ENCODE measurements at regions not wholly inside any gene's neighbourhood (a gene's known extent, or its start where the extent isn't known, plus 50 kb on each side); places are given as distances from the start of the nearest gene placed in this dataset.

GRCh38 chr22:27151407-27151806 is 494.0 kb downstream of the MIAT start:
- Histone ChIP-seq H3K4me1 (ENCODE audit: insufficient read depth, low read length) (no peaks in the 10 kb centered on the region), H3K27me3 (ENCODE audit: insufficient read depth, low read length) (no peaks in the 10 kb centered on the region), H3K4me3 (ENCODE audit: low read length in 2 of 2) (no peak overlapping the region), H3K27ac (ENCODE audit: low read depth, low read length) (no peak overlapping the region), H3K9me3 (ENCODE audit: control insufficient read depth in 1 of 2, low read length in 2 of 2) (no peaks in the 10 kb centered on the region), H3K36me3 (ENCODE audit: insufficient read depth, low read length) (no peaks in the 10 kb centered on the region)
- DNase-seq: no peak
- ChIA-PET POLR2A (ENCODE audit: partially characterized antibody) (no interaction called here), CTCF (ENCODE audit: partially characterized antibody) (interaction anchor here (0.7 kb wide), 1 partner anchor 1267 kb away, joined by 3 read pairs; no protein-coding TSS in a partner anchor)
- H3K27ac Mint-ChIP-seq: no peak overlapping the region
- no peak overlapping the region for H3K4me3 Mint-ChIP-seq
- H3K36me3 Mint-ChIP-seq: no peaks in the 10 kb centered on the region
- intact Hi-C loops (cut with micrococcal nuclease): no loop called here
- peaks cover 0 to 4% (median 2%) of the 10 kb centered on the region in 4 donors for H3K4me1 Mint-ChIP-seq
- peaks cover 0 to 19% (median 8%) of the 10 kb centered on the region in 8 donors for H3K9me3 Mint-ChIP-seq
- H3K27me3 Mint-ChIP-seq: peaks cover 15 to 26% of the 10 kb centered on the region in 2 donors

GRCh38 chr22:27152033-27152432 is 494.6 kb downstream of the MIAT start:
- Mint-ChIP-seq H3K27me3 (peaks cover 15 to 25% of the 10 kb centered on the region in 2 donors), H3K27ac (no peak overlapping the region), H3K36me3 (no peaks in the 10 kb centered on the region), H3K4me3 (no peak overlapping the region), H3K4me1 (peaks cover 0 to 4% (median 2%) of the 10 kb centered on the region in 4 donors), H3K9me3 (peaks cover 0 to 19% (median 8%) of the 10 kb centered on the region in 8 donors)
- H3K4me1 ChIP-seq (ENCODE audit: insufficient read depth, low read length): no peaks in the 10 kb centered on the region
- intact Hi-C loops (cut with micrococcal nuclease): no loop called here
- no peak overlapping the region for H3K27ac ChIP-seq (ENCODE audit: low read depth, low read length)
- H3K27me3 ChIP-seq (ENCODE audit: insufficient read depth, low read length): no peaks in the 10 kb centered on the region
- ChIA-PET POLR2A (ENCODE audit: partially characterized antibody) (no interaction called here), CTCF (ENCODE audit: partially characterized antibody) (no interaction called here)
- H3K9me3 ChIP-seq (ENCODE audit: control insufficient read depth in 1 of 2, low read length in 2 of 2): no peaks in the 10 kb centered on the region
- no peak overlapping the region for H3K4me3 ChIP-seq (ENCODE audit: low read length in 2 of 2)
- H3K36me3 ChIP-seq (ENCODE audit: insufficient read depth, low read length): no peaks in the 10 kb centered on the region
- no peak for DNase-seq

- intact Hi-C loops (cut with micrococcal nuclease): no loop called here
- Histone ChIP-seq H3K36me3 (ENCODE audit: insufficient read depth, low read length) (no peaks in the 10 kb centered on the region), H3K9me3 (ENCODE audit: control insufficient read depth in 1 of 2, low read length in 2 of 2) (no peaks in the 10 kb centered on the region), H3K27me3 (ENCODE audit: insufficient read depth, low read length) (no peaks in the 10 kb centered on the region), H3K4me1 (ENCODE audit: insufficient read depth, low read length) (no peaks in the 10 kb centered on the region), H3K4me3 (ENCODE audit: low read length in 2 of 2) (no peak overlapping the region), H3K27ac (ENCODE audit: low read depth, low read length) (no peak overlapping the region)
- peaks cover 0 to 19% (median 8%) of the 10 kb centered on the region in 8 donors for H3K9me3 Mint-ChIP-seq
- no peak for DNase-seq
- no peak overlapping the region for H3K27ac Mint-ChIP-seq
- H3K27me3 Mint-ChIP-seq: peaks cover 13 to 25% of the 10 kb centered on the region in 2 donors
- POLR2A ChIA-PET (ENCODE audit: partially characterized antibody): no interaction called here
- CTCF ChIA-PET (ENCODE audit: partially characterized antibody): no interaction called here
- H3K4me3 Mint-ChIP-seq: no peak overlapping the region
- H3K36me3 Mint-ChIP-seq: no peaks in the 10 kb centered on the region
- H3K4me1 Mint-ChIP-seq: peaks cover 0 to 4% (median 2%) of the 10 kb centered on the region in 4 donors
Measured at GRCh38 chr22:27152883-27153282, 495.5 kb downstream of the MIAT start.

DNA sequence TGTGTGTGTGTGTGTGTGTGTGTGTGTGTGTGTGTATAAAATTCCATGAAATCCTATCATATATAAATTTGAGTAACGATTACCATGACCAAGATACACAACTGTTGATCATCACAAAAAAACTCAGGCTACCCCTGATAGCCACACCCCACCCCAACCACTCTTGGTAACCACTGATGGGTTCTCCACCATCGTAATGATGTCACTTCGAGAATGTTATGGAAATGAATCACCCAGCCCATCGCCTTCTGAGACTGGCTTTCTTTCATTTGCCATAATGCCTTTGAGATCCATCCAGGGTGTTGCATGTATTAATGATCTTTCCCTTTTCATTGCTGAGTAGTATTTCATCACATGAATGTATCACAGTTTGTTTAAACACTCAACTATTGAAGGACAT is 496.0 kb downstream of the MIAT start:
- Histone ChIP-seq H3K27ac (ENCODE audit: low read depth, low read length) (no peak overlapping the region), H3K27me3 (ENCODE audit: insufficient read depth, low read length) (no peaks in the 10 kb centered on the region), H3K36me3 (ENCODE audit: insufficient read depth, low read length) (no peaks in the 10 kb centered on the region), H3K4me1 (ENCODE audit: insufficient read depth, low read length) (no peaks in the 10 kb centered on the region), H3K9me3 (ENCODE audit: control insufficient read depth in 1 of 2, low read length in 2 of 2) (no peaks in the 10 kb centered on the region), H3K4me3 (ENCODE audit: low read length in 2 of 2) (no peak overlapping the region)
- Mint-ChIP-seq H3K36me3 (no peaks in the 10 kb centered on the region), H3K27ac (no peak overlapping the region), H3K4me1 (peaks cover 0 to 4% (median 2%) of the 10 kb centered on the region in 4 donors), H3K9me3 (peaks cover 0 to 18% (median 8%) of the 10 kb centered on the region in 8 donors), H3K4me3 (no peak overlapping the region), H3K27me3 (peaks cover 12 to 25% of the 10 kb centered on the region in 2 donors)
- DNase-seq: no peak
- intact Hi-C loops (cut with micrococcal nuclease): no loop called here
- POLR2A ChIA-PET (ENCODE audit: partially characterized antibody): no interaction called here
- CTCF ChIA-PET (ENCODE audit: partially characterized antibody): no interaction called here

DNA sequence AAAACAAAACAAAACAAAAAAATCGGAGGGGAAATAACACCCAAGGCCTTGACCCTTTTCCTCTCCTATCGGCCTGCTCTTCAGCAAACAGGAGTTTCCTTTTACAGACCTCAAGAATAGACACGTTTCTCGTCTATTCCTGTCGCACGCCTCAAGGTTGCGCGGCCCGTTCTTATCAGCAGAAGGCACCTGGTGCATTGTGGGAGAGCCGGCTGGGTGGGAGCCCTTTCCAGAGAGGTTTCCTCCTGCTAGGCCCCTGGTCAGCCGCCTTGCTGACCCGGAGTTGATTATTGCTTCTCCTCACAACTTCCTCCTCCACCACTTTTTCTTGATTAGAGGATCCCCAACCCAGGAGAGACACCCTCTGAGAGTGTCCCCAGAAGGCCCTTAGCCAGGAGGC is 497.3 kb downstream of the MIAT start:
- H3K4me3 ChIP-seq (ENCODE audit: low read length in 2 of 2): no peak overlapping the region
- intact Hi-C loops (cut with micrococcal nuclease): no loop called here
- H3K36me3 Mint-ChIP-seq: no peaks in the 10 kb centered on the region
- no peak overlapping the region for H3K4me3 Mint-ChIP-seq
- H3K9me3 Mint-ChIP-seq: peaks cover 0 to 10% (median 7%) of the 10 kb centered on the region in 8 donors
- CTCF ChIA-PET (ENCODE audit: partially characterized antibody): no interaction called here
- POLR2A ChIA-PET (ENCODE audit: partially characterized antibody): no interaction called here
- H3K4me1 ChIP-seq (ENCODE audit: insufficient read depth, low read length): no peaks in the 10 kb centered on the region
- no peaks in the 10 kb centered on the region for H3K36me3 ChIP-seq (ENCODE audit: insufficient read depth, low read length)
- H3K27ac ChIP-seq (ENCODE audit: low read depth, low read length): no peak overlapping the region
- H3K27me3 Mint-ChIP-seq: peaks cover 8 to 23% of the 10 kb centered on the region in 2 donors
- H3K4me1 Mint-ChIP-seq: peaks cover 0 to 4% (median 2%) of the 10 kb centered on the region in 4 donors
- H3K9me3 ChIP-seq (ENCODE audit: control insufficient read depth in 1 of 2, low read length in 2 of 2): no peaks in the 10 kb centered on the region
- H3K27ac Mint-ChIP-seq: no peak overlapping the region
- no peak for DNase-seq
- no peaks in the 10 kb centered on the region for H3K27me3 ChIP-seq (ENCODE audit: insufficient read depth, low read length)

DNA sequence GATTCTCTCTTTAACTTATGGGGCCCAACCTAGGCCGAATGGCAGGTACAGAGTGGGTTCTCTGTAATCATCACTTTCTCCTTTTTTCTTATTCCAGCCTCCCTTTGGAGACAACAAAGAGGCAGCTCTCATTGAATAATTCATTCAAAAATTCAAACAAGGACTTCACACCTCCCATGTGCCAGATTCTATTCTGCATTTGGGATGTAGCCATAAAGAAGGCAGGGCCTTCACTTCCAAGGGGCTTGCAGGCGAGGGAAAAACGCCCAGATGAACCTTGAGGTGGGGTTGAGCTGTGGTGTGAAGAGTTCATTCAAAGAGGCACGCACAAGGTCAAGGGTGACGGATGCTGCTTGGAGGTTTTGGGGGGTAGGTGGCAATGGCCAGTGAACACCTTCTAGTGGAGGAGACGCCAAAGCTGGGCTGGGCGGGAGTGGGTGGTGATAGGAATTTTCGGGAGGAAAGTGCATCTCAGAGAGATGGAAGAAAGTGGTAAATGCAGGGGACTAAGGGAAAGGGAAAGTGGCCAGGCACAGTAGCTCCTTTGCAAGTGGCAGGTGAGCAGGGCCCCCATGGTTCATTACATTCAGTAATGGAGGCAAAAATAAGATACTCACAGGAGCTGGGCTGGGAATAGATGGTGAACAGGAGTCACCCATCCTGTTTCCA is 499.6 kb downstream of the MIAT start:
- no peak overlapping the region for H3K4me3 Mint-ChIP-seq
- no peaks in the 10 kb centered on the region for H3K4me1 ChIP-seq (ENCODE audit: insufficient read depth, low read length)
- CTCF ChIA-PET (ENCODE audit: partially characterized antibody): no interaction called here
- peaks cover 0 to 10% (median 7%) of the 10 kb centered on the region in 8 donors for H3K9me3 Mint-ChIP-seq
- no peaks in the 10 kb centered on the region for H3K36me3 Mint-ChIP-seq
- no peaks in the 10 kb centered on the region for H3K36me3 ChIP-seq (ENCODE audit: insufficient read depth, low read length)
- POLR2A ChIA-PET (ENCODE audit: partially characterized antibody): no interaction called here
- intact Hi-C loops (cut with micrococcal nuclease): no loop called here
- no peak overlapping the region for H3K27ac Mint-ChIP-seq
- H3K27me3 ChIP-seq (ENCODE audit: insufficient read depth, low read length): no peaks in the 10 kb centered on the region
- DNase-seq: no peak
- no peaks in the 10 kb centered on the region for H3K4me1 Mint-ChIP-seq
- H3K27ac ChIP-seq (ENCODE audit: low read depth, low read length): no peak overlapping the region
- H3K9me3 ChIP-seq (ENCODE audit: control insufficient read depth in 1 of 2, low read length in 2 of 2): no peaks in the 10 kb centered on the region
- H3K27me3 Mint-ChIP-seq: peaks cover 2 to 13% of the 10 kb centered on the region in 2 donors
- H3K4me3 ChIP-seq (ENCODE audit: low read length in 2 of 2): no peak overlapping the region

- Mint-ChIP-seq H3K27me3 (peaks cover 2 to 17% of the 10 kb centered on the region in 2 donors), H3K27ac (no peak overlapping the region)
- CTCF ChIA-PET (ENCODE audit: partially characterized antibody): no interaction called here
Measured at GRCh38 chr22:27157666-27158370, 500.4 kb downstream of the MIAT start.

More at GRCh38 chr22:27157666-27158370, 500.4 kb downstream of the MIAT start:
- H3K27me3 ChIP-seq (ENCODE audit: insufficient read depth, low read length): no peaks in the 10 kb centered on the region
- no peaks in the 10 kb centered on the region for H3K36me3 Mint-ChIP-seq
- no peaks in the 10 kb centered on the region for H3K4me1 Mint-ChIP-seq
- no peak overlapping the region for H3K4me3 ChIP-seq (ENCODE audit: low read length in 2 of 2)
- intact Hi-C loops (cut with micrococcal nuclease): no loop called here
- no peak overlapping the region for H3K27ac ChIP-seq (ENCODE audit: low read depth, low read length)
- no peaks in the 10 kb centered on the region for H3K36me3 ChIP-seq (ENCODE audit: insufficient read depth, low read length)
- H3K9me3 Mint-ChIP-seq: peaks cover 0 to 8% (median 3%) of the 10 kb centered on the region in 8 donors
- H3K9me3 ChIP-seq (ENCODE audit: control insufficient read depth in 1 of 2, low read length in 2 of 2): no peaks in the 10 kb centered on the region
- DNase-seq: no peak
- H3K4me3 Mint-ChIP-seq: no peak overlapping the region
- POLR2A ChIA-PET (ENCODE audit: partially characterized antibody): no interaction called here
- no peaks in the 10 kb centered on the region for H3K4me1 ChIP-seq (ENCODE audit: insufficient read depth, low read length)

All from CD4-positive, alpha-beta memory T cell (primary cell).